ENCODE measurements at regions not wholly inside any gene's neighbourhood (a gene's known extent, or its start where the extent isn't known, plus 50 kb on each side); places are given as distances from the start of the nearest gene placed in this dataset.

GRCh38 chr2:83650161-83650560 lies 808.9 kb downstream of the SUCLG1 start:
- no peak for DNase-seq
- H3K27me3 ChIP-seq: no peaks in the 10 kb centered on the region
- H3K4me3 ChIP-seq: no peak overlapping the region
- TF ChIP-seq, protein P1, sequence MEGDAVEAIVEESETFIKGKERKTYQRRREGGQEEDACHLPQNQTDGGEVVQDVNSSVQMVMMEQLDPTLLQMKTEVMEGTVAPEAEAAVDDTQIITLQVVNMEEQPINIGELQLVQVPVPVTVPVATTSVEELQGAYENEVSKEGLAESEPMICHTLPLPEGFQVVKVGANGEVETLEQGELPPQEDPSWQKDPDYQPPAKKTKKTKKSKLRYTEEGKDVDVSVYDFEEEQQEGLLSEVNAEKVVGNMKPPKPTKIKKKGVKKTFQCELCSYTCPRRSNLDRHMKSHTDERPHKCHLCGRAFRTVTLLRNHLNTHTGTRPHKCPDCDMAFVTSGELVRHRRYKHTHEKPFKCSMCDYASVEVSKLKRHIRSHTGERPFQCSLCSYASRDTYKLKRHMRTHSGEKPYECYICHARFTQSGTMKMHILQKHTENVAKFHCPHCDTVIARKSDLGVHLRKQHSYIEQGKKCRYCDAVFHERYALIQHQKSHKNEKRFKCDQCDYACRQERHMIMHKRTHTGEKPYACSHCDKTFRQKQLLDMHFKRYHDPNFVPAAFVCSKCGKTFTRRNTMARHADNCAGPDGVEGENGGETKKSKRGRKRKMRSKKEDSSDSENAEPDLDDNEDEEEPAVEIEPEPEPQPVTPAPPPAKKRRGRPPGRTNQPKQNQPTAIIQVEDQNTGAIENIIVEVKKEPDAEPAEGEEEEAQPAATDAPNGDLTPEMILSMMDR (IDR thresholded peaks at IDR 0.05): no peak
- no peak overlapping the region for H3K9ac ChIP-seq (ENCODE audit: low read depth in 2 of 2, low read length in 2 of 2)
- H3K27ac ChIP-seq: no peak overlapping the region
- H3K9me3 ChIP-seq: no peaks in the 10 kb centered on the region
- intact Hi-C loops (cut with DNase I): no loop called here
- H3K36me3 ChIP-seq: no peaks in the 10 kb centered on the region
- H3K4me1 ChIP-seq: no peaks in the 10 kb centered on the region

DNA sequence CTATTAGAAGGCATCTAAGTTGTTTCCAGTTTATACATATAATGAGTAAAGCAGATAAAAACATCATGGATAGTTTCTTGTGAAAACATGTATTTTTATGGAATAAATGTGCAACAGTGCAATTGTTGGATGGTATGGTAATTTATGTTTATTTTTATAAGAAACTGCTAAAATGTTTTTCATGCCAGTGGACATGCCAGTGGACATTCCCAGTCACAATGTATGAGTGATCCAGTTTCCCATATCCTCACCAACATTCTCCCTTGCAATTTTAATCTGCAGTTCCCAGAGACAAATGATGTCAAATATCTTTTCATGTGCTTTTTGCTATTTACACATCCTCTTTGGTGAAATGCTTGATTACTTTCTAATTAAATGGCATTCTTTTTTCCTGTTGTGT lies 818.6 kb downstream of the SUCLG1 start:
- no peaks in the 10 kb centered on the region for H3K27me3 ChIP-seq
- H3K36me3 ChIP-seq: no peaks in the 10 kb centered on the region
- no peaks in the 10 kb centered on the region for H3K4me1 ChIP-seq
- DNase-seq: no peak
- intact Hi-C loops (cut with DNase I): no loop called here
- TF ChIP-seq, protein P1 (IDR thresholded peaks at IDR 0.05): no peak
- H3K4me3 ChIP-seq: no peak overlapping the region
- H3K9me3 ChIP-seq: no peaks in the 10 kb centered on the region
- no peak overlapping the region for H3K9ac ChIP-seq (ENCODE audit: low read depth in 2 of 2, low read length in 2 of 2)
- H3K27ac ChIP-seq: no peak overlapping the region

GRCh38 chr2:83633423-83633822 lies 825.7 kb downstream of the SUCLG1 start:
- TF ChIP-seq, protein P1 (IDR thresholded peaks at IDR 0.05): no peak
- H3K9me3 ChIP-seq: no peaks in the 10 kb centered on the region
- no peak overlapping the region for H3K27ac ChIP-seq
- no peak overlapping the region for H3K9ac ChIP-seq (ENCODE audit: low read depth in 2 of 2, low read length in 2 of 2)
- no peaks in the 10 kb centered on the region for H3K36me3 ChIP-seq
- intact Hi-C loops (cut with DNase I): no loop called here
- no peak for DNase-seq
- H3K4me1 ChIP-seq: no peaks in the 10 kb centered on the region
- H3K27me3 ChIP-seq: no peaks in the 10 kb centered on the region
- no peak overlapping the region for H3K4me3 ChIP-seq

DNA sequence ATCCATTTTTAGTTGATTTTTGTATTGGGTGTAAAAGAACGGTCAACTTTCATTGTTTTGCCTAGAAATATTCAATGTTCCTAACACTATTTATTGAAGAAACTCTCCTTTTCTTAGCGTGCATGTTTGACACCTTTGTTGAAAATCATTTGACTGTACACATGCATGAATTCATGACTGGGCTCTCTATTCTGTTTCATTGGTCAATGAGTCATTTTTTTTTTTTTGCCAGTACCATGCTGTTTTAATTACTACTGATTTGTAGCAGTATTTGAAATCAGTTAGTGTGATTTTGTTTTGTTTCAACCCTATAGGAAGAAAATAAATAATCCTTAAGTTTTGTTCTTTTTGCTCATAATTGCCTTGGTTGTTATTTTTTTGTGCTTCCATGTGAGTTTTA lies 828.7 kb downstream of the SUCLG1 start:
- no peak overlapping the region for H3K9ac ChIP-seq (ENCODE audit: low read depth in 2 of 2, low read length in 2 of 2)
- TF ChIP-seq, protein P1 (IDR thresholded peaks at IDR 0.05): no peak
- H3K4me3 ChIP-seq: no peak overlapping the region
- no peaks in the 10 kb centered on the region for H3K27me3 ChIP-seq
- no peak for DNase-seq
- no peak overlapping the region for H3K27ac ChIP-seq
- no peaks in the 10 kb centered on the region for H3K9me3 ChIP-seq
- no peaks in the 10 kb centered on the region for H3K36me3 ChIP-seq
- intact Hi-C loops (cut with DNase I): no loop called here
- H3K4me1 ChIP-seq: no peaks in the 10 kb centered on the region

GRCh38 chr2:83615511-83615910 lies 843.6 kb downstream of the SUCLG1 start:
- Histone ChIP-seq H3K27ac (no peak overlapping the region), H3K9me3 (no peaks in the 10 kb centered on the region), H3K9ac (ENCODE audit: low read depth in 2 of 2, low read length in 2 of 2) (no peak overlapping the region), H3K27me3 (no peaks in the 10 kb centered on the region), H3K36me3 (no peaks in the 10 kb centered on the region), H3K4me3 (no peak overlapping the region), H3K4me1 (no peaks in the 10 kb centered on the region)
- TF ChIP-seq, protein P1 (IDR thresholded peaks at IDR 0.05): no peak
- no peak for DNase-seq
- intact Hi-C loops (cut with DNase I): no loop called here

DNA sequence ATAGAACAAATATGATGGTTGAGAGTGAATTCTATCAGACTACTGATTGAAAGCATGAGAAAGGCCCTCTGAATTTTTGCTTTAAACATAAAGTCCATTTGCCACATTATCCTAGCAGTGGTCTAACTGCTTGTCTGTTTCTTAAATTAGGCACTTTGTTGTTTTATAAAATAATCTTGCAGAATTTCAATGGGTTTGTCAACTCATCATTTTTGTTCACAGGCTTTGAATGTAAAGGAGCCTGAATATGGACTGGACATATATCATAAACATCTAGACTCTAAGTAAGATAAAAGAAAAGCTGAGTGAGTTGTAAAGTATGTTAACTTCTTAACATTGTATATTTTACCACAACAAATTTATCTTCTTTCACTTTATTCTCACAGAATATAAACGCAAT lies 845.9 kb downstream of the SUCLG1 start:
- no peak for DNase-seq
- H3K9ac ChIP-seq (ENCODE audit: low read depth in 2 of 2, low read length in 2 of 2): no peak overlapping the region
- H3K27me3 ChIP-seq: no peaks in the 10 kb centered on the region
- no peak overlapping the region for H3K4me3 ChIP-seq
- H3K27ac ChIP-seq: no peak overlapping the region
- no peaks in the 10 kb centered on the region for H3K4me1 ChIP-seq
- no peaks in the 10 kb centered on the region for H3K9me3 ChIP-seq
- TF ChIP-seq, protein P1 (IDR thresholded peaks at IDR 0.05): no peak
- H3K36me3 ChIP-seq: no peaks in the 10 kb centered on the region
- intact Hi-C loops (cut with DNase I): no loop called here
